Bronchial epithelial cell (primary cell): ENCODE measurements at regions not wholly inside any gene's neighbourhood (a gene's known extent, or its start where the extent isn't known, plus 50 kb on each side); places are given as distances from the start of the nearest gene placed in this dataset.

ENCODE experiments used
- DNase-seq: peaks from one replicate; pipeline ENCODE4 v3.0.0-alpha.2; 2010; ENCODE audit warnings: low read depth
- FAIRE-seq: peaks from 2 replicates; lab custom pipeline; 2011; peaks lifted over from hg19 to GRCh38; lab: Jason Lieb, UNC
- H3K27me3 ChIP-seq: 2 replicates; pipeline ENCODE4 v1.5.1; 2011; ENCODE audit warnings: low read length; ENCODE audit not compliant: control insufficient read depth, insufficient read depth
- H3K36me3 ChIP-seq: 2 replicates; pipeline ENCODE4 v1.5.1; 2011; ENCODE audit warnings: low read length; ENCODE audit not compliant: control insufficient read depth, insufficient read depth
- H3K4me3 ChIP-seq: 2 replicates; pipeline ENCODE4 v1.5.1; 2011; ENCODE audit warnings: mild to moderate bottlenecking, low read depth, low read length, control low read depth
- CTCF ChIP-seq: IDR thresholded peaks from 2 replicates; pipeline ENCODE4 v1.5.1; 2011; ENCODE audit warnings: mild to moderate bottlenecking, moderate library complexity, low read length, control low read depth, inconsistent platforms; ENCODE audit not compliant: insufficient read depth, severe bottlenecking

DNA sequence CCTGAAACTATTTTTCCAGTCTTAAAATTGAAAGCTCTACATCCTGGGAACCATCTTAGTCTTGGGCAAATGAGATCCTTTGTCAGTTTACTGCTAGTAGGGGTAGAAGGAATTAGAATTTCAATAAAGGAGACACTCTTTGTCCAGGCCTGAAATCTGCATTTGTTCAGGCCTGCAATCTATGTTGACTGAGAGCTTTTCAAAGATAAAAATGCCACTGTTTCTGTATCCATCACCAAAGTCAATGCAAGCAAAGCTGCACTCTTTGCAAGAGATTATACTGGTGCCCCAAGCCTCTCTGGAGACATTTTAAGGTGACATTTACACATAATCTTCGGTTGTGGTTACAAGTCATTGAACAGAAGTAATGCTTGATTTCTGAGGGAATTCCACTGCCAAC, 135.7 kb downstream of the CTH start:
- H3K4me3 ChIP-seq: no peak overlapping the region
- no peaks in the 10 kb centered on the region for H3K36me3 ChIP-seq
- no peak for FAIRE-seq
- H3K27me3 ChIP-seq: no peaks in the 10 kb centered on the region
- no peak for DNase-seq
- no peak for TF ChIP-seq CTCF

DNA sequence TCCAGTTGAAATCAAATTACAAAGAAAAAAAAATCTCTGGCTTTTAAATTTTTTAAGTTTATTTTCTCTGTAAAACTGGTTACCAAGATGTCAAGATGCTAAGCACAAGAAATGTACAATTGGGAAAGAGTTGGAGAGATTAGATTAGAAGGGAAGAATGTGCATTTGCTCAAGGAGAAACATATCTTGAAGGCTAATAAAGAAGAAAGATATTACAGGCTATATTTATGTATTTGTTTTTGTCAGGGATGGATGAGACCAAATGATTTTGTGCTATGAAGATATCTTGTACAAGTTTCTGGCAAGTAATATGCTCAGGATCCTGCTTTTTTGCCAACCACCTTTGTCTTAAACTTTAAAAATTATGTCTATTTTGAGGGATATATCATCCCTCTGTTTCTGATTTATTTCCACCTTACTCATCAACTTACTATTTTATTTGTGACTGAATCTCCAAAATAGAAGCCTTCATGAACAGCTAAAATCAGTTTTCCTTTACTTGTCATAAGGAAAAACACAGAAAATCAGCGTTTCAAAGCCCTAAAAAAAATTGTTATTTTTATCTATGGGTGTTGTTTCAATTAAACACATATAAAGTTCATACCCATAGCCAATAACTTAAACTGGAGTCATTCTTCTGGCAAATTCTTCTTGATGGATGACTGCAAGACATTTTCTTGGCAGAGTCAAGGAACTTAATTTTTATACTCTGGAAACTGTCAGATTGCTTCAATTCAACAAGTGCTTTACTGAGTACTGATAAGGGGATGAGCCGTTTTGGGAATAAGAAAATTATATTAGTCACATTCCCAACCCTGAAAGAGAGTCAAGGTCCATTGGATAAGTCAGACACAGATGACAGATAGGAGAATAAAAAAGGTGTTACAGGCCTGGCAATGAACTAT, 141.8 kb downstream of the CTH start:
- no peak for TF ChIP-seq CTCF
- no peaks in the 10 kb centered on the region for H3K36me3 ChIP-seq
- DNase-seq: no peak
- H3K27me3 ChIP-seq: no peaks in the 10 kb centered on the region
- no peak for FAIRE-seq
- H3K4me3 ChIP-seq: no peak overlapping the region

GRCh38 chr1:70553567-70553956, 142.5 kb downstream of the CTH start:
- H3K27me3 ChIP-seq: no peaks in the 10 kb centered on the region
- DNase-seq: no peak
- no peak for FAIRE-seq
- H3K36me3 ChIP-seq: no peaks in the 10 kb centered on the region
- H3K4me3 ChIP-seq: no peak overlapping the region
- TF ChIP-seq CTCF: no peak

- no peaks in the 10 kb centered on the region for H3K36me3 ChIP-seq
- no peaks in the 10 kb centered on the region for H3K27me3 ChIP-seq
- H3K4me3 ChIP-seq: no peak overlapping the region
- FAIRE-seq: no peak
- no peak for TF ChIP-seq CTCF
- DNase-seq: no peak
Measured at GRCh38 chr1:70554341-70554740, 143.3 kb downstream of the CTH start.

- no peak for DNase-seq
- TF ChIP-seq CTCF: no peak
- no peak overlapping the region for H3K4me3 ChIP-seq
- H3K36me3 ChIP-seq: no peaks in the 10 kb centered on the region
- no peaks in the 10 kb centered on the region for H3K27me3 ChIP-seq
- FAIRE-seq: no peak
Measured at GRCh38 chr1:70556541-70556940, 145.5 kb downstream of the CTH start.
